ENCODE measurements at regions not wholly inside any gene's neighbourhood (a gene's known extent, or its start where the extent isn't known, plus 50 kb on each side); places are given as distances from the start of the nearest gene placed in this dataset.

DNA sequence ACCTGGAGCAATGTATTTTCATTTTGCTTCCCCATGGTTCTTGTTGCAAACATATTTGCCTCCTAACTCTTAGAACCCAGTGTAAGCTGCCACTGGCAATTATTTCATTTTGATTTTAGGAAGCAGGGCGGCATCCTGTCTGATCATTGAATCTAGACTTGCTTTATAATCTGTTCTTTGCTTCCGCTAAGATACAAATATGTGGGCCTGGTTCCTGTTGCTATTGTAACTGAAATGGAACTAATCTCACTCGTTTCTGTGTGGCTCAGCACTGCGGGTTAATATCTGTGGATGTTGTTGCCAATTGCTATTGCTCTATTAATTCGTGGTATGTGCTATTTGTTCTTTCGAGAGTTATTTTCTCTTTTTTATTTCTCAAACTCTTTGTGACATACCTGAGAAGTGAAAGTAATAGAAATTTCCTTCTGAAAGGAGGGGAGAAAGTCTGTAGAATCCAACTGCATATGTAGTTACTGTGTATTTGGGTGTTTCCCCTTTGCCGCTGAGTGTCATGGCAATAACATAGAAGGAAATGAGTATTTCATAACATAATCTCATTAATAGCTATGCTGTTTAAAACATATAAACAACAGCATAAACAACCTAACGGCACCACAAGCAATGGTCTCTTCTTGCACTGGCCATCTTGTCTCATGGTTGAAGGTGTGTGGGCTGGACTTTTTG is 62.4 kb downstream of the FZD1 start (continued):
- TF ChIP-seq SIX5 (IDR thresholded peaks at IDR 0.05; ENCODE audit: low read depth, low read length, severe bottlenecking) (no peak), NFIC (IDR thresholded peaks at IDR 0.05; ENCODE audit: low read depth, low read length) (no peak), CREB1 (IDR thresholded peaks at IDR 0.05; ENCODE audit: low read depth) (no peak), POLR2A (IDR thresholded peaks at IDR 0.05; ENCODE audit: low read depth, low read length) (no peak)
- TF ChIP-seq, protein P1, sequence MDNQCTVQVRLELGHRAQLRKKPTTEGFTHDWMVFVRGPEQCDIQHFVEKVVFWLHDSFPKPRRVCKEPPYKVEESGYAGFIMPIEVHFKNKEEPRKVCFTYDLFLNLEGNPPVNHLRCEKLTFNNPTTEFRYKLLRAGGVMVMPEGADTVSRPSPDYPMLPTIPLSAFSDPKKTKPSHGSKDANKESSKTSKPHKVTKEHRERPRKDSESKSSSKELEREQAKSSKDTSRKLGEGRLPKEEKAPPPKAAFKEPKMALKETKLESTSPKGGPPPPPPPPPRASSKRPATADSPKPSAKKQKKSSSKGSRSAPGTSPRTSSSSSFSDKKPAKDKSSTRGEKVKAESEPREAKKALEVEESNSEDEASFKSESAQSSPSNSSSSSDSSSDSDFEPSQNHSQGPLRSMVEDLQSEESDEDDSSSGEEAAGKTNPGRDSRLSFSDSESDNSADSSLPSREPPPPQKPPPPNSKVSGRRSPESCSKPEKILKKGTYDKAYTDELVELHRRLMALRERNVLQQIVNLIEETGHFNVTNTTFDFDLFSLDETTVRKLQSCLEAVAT (IDR thresholded peaks at IDR 0.05): no peak

DNA sequence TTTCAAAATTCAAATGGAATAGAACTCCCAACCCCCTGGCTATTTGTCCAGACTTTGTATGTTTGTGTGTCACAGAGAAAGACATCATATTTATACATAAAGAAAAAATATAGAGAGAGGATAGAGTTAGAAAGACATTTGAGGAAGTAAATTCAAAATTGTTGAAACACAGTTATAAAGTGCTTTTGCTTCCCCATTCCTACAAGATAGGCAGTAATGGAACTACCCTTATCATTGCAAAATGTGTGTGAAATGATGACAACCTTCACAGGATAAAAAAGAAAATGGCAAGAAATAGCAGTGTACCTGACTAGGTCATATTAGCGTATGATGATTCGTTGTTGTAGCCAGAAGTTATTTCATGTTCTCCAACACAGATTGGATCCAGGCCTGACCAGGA is 63.1 kb downstream of the FZD1 start:
- H2AFZ ChIP-seq (ENCODE audit: control insufficient read depth, low read depth, low read length): no peak overlapping the region
- no peaks in the 10 kb centered on the region; the same call in 1 of the 2 replicates for H4K20me1 ChIP-seq (ENCODE audit: control insufficient read depth, insufficient read depth)
- BruUV-seq (replicated peaks): no TSS peak
- ChIA-PET POLR2A (no interaction called here), CTCF (no interaction called here), RAD21 (ENCODE audit: unreplicated experiment) (no interaction called here), SMC1A (ENCODE audit: uncharacterized antibody, unreplicated experiment) (no interaction called here)
- FAIRE-seq (no peak), ATAC-seq (no peak), DNase-seq (ENCODE audit: low read depth, low spot score) (no peak)
- in situ Hi-C loops (cut with MboI) (no loop called here), intact Hi-C loops (cut with micrococcal nuclease; ENCODE audit: unreplicated experiment) (no loop called here)
- no peaks in the 10 kb centered on the region for H3K9me3 ChIP-seq (replicated peaks; ENCODE audit: control insufficient read depth, insufficient read depth, low read length)
- 94% methylated on average over 2 of the region's 2 CpGs for WGBS (ENCODE audit: insufficient coverage, insufficient replicate concordance, low lambda C conversion rate, missing lambda C conversion rate)
- H3K79me2 ChIP-seq (ENCODE audit: control insufficient read depth, insufficient read depth, low read length): no peaks in the 10 kb centered on the region
- H3K27ac ChIP-seq (ENCODE audit: control insufficient read depth, insufficient read depth): no peak overlapping the region
- no peak overlapping the region for H3K9ac ChIP-seq (ENCODE audit: control insufficient read depth, insufficient read depth, low read length)
- H3K4me2 ChIP-seq (ENCODE audit: control insufficient read depth, insufficient read depth): no peak overlapping the region
- TF ChIP-seq FOXM1 (IDR thresholded peaks at IDR 0.05; ENCODE audit: low read depth, low read length) (no peak), SIN3A (IDR thresholded peaks at IDR 0.05; ENCODE audit: low read depth, low read length) (no peak), SMAD1 (IDR thresholded peaks at IDR 0.05; ENCODE audit: low read depth, partially characterized antibody) (no peak), CEBPB (IDR thresholded peaks at IDR 0.05; ENCODE audit: borderline replicate concordance in 1 of 2, low read depth in 2 of 2, low read length in 2 of 2) (no peak), ZNF217 (IDR thresholded peaks at IDR 0.05) (no peak), IKZF2 (IDR thresholded peaks at IDR 0.05) (no peak), CBX3 (IDR thresholded peaks at IDR 0.05; ENCODE audit: borderline replicate concordance, low read depth) (no peak), BRCA1 (IDR thresholded peaks at IDR 0.05; ENCODE audit: low read depth, low read length) (no peak), ZZZ3 (IDR thresholded peaks at IDR 0.05; ENCODE audit: control insufficient read depth, insufficient read length, low read depth) (no peak), SUPT20H (IDR thresholded peaks at IDR 0.05; ENCODE audit: borderline replicate concordance, control insufficient read depth, low read depth, low read length) (no peak), ATF7 (IDR thresholded peaks at IDR 0.05; ENCODE audit: low read depth) (no peak)
- TF ChIP-seq, protein P2, sequence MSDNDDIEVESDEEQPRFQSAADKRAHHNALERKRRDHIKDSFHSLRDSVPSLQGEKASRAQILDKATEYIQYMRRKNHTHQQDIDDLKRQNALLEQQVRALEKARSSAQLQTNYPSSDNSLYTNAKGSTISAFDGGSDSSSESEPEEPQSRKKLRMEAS (IDR thresholded peaks at IDR 0.05; ENCODE audit: low read depth, low read length): no peak
- TF ChIP-seq, protein P3, sequence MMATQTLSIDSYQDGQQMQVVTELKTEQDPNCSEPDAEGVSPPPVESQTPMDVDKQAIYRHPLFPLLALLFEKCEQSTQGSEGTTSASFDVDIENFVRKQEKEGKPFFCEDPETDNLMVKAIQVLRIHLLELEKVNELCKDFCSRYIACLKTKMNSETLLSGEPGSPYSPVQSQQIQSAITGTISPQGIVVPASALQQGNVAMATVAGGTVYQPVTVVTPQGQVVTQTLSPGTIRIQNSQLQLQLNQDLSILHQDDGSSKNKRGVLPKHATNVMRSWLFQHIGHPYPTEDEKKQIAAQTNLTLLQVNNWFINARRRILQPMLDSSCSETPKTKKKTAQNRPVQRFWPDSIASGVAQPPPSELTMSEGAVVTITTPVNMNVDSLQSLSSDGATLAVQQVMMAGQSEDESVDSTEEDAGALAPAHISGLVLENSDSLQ (IDR thresholded peaks at IDR 0.05): no peak
- no peaks in the 10 kb centered on the region for H3K27me3 ChIP-seq (replicated peaks in 1 of 2; ENCODE audit: control insufficient read depth in 2 of 2, insufficient read depth in 2 of 2, low read length in 1 of 2)
- no peaks in the 10 kb centered on the region for H3K36me3 ChIP-seq (ENCODE audit: control insufficient read depth in 2 of 2, insufficient read depth in 2 of 2, low read length in 1 of 2)
- H3K4me1 ChIP-seq (ENCODE audit: control insufficient read depth, insufficient read depth, low read length): no peaks in the 10 kb centered on the region
- H3K4me3 ChIP-seq: no peak overlapping the region
